Stomach (tissue), 8 donors: ENCODE measurements at regions not wholly inside any gene's neighbourhood (a gene's known extent, or its start where the extent isn't known, plus 50 kb on each side); places are given as distances from the start of the nearest gene placed in this dataset.

Experiments
- DNase-seq, 2 donors: peaks; one replicate each; pipeline versions ENCODE4 v3.0.0 to v3.0.0-alpha.2; 2013 to 2019
- H3K27ac ChIP-seq, 5 donors: fragments of 200-600 bp in 4 of 5; sonication (generic) in 4 of 5; one replicate each; pipeline ENCODE4 v1.5.1; 2013 to 2019; ENCODE audit warnings: mild to moderate bottlenecking in 1 of 5, moderate library complexity in 1 of 5
- H3K27me3 ChIP-seq, 3 donors: fragments of 200-600 bp; sonication (generic); one replicate each; pipeline ENCODE4 v1.5.1; 2017 to 2019; ENCODE audit warnings: mixed run types in 1 of 3
- H3K36me3 ChIP-seq, 4 donors: fragments of 200-600 bp; sonication (generic); 1 replicate in 3 of 4; 2 replicates in 1 of 4; pipeline ENCODE4 v1.5.1; 2016 to 2019
- H3K4me1 ChIP-seq, 4 donors: fragments of 200-600 bp; sonication (generic); one replicate each; pipeline ENCODE4 v1.5.1; 2016 to 2019
- H3K4me3 ChIP-seq, 4 donors: fragments of 200-600 bp; sonication (generic) in 3 of 4; one replicate each; pipeline ENCODE4 v1.5.1; 2016 to 2019; ENCODE audit warnings: mild to moderate bottlenecking in 1 of 4
- H3K9me3 ChIP-seq, 4 donors: fragments of 200-600 bp; sonication (generic); one replicate each; pipeline ENCODE4 v1.5.1; 2016 to 2019
- EP300 ChIP-seq: sonication (generic); formaldehyde crosslinking; IDR thresholded peaks from one replicate; pipeline ENCODE4 v1.6.1; 2017; ENCODE audit warnings: antibody characterized with exemption
- POLR2A ChIP-seq, 4 donors: fragments of 450-650 bp; IDR thresholded peaks; one replicate each; pipeline ENCODE4 v1.6.1; 2016; ENCODE audit warnings: antibody characterized with exemption in 4 of 4, control low read depth in 2 of 4, mild to moderate bottlenecking in 1 of 4, moderate library complexity in 1 of 4
- POLR2AphosphoS5 ChIP-seq, 3 donors: sonication (generic); formaldehyde crosslinking; IDR thresholded peaks; one replicate each; pipeline ENCODE4 v1.6.1; 2016; ENCODE audit warnings: antibody characterized with exemption in 3 of 3
- WGBS, 5 donors: extraction: QIAGEN DNeasy Blood & Tissue Kit in 3 of 5; methylation state at CpG; one replicate each; pipeline versions ENCODE4 v1.1.5 to v1.1.7; 2013 to 2018; 5-methylcytosine and 5-hydroxymethylcytosine counted together
- intact Hi-C: fragments of 100-400 bp; cut with DNase I; formaldehyde crosslinking; loops from one replicate; pipeline ENCODE4 v1.15.1; 2023; ENCODE audit warnings: low total_unique reads
- TF ChIP-seq, protein P1 (sequence below), 7 experiments: fragments of 450-650 bp in 4 of 7; fragments of 200-600 bp in 3 of 7; sonication (generic) in 3 of 7; IDR thresholded peaks; one replicate each; pipeline ENCODE4 v1.5.1; 2016 to 2019; ENCODE audit warnings: antibody characterized with exemption in 7 of 7, control low read depth in 2 of 7, mild to moderate bottlenecking in 1 of 7
- donor health status: healthy with polysubstance abuse.
- donor health status: Bipolar disorder and iron deficiency.
- donor health status: healthy.

DNA sequence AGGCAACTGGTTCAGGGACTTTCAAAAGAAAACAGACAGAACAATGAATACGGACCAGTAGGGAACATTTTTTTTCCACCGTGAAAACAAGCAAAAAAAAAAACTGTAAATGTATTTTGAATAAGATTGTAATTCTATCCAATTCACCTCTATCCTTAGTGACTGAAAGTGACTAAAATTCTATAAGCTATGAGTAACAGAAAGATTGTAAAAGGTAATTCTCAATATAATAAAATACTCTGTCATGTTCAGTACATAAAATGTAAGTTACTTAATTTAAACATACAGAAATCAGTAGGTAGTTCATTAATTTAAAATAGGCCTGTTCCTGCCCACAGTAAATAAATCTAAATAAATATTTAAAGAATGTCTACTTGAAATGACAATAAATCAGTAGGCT is 368.2 kb upstream of the ARHGEF26 start:
- DNase-seq: no peak
- Histone ChIP-seq H3K36me3 (no peaks in the 10 kb centered on the region), H3K9me3 (no peaks in the 10 kb centered on the region), H3K27me3 (no peaks in the 10 kb centered on the region), H3K4me3 (no peak overlapping the region), H3K4me1 (peaks cover 0 to 7% (median 0%) of the 10 kb centered on the region in 4 donors), H3K27ac (no peak overlapping the region)
- intact Hi-C loops: no loop called here
- TF ChIP-seq, protein P1, sequence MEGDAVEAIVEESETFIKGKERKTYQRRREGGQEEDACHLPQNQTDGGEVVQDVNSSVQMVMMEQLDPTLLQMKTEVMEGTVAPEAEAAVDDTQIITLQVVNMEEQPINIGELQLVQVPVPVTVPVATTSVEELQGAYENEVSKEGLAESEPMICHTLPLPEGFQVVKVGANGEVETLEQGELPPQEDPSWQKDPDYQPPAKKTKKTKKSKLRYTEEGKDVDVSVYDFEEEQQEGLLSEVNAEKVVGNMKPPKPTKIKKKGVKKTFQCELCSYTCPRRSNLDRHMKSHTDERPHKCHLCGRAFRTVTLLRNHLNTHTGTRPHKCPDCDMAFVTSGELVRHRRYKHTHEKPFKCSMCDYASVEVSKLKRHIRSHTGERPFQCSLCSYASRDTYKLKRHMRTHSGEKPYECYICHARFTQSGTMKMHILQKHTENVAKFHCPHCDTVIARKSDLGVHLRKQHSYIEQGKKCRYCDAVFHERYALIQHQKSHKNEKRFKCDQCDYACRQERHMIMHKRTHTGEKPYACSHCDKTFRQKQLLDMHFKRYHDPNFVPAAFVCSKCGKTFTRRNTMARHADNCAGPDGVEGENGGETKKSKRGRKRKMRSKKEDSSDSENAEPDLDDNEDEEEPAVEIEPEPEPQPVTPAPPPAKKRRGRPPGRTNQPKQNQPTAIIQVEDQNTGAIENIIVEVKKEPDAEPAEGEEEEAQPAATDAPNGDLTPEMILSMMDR (IDR thresholded peaks at IDR 0.05): no peak
- no peak for TF ChIP-seq POLR2AphosphoS5 (IDR thresholded peaks at IDR 0.05)
- TF ChIP-seq EP300: no peak
- TF ChIP-seq POLR2A (IDR thresholded peaks at IDR 0.05): no peak
- 16 to 34% (median 25%) methylated on average over 2 of the region's 2 CpGs for WGBS, 5 donors

DNA sequence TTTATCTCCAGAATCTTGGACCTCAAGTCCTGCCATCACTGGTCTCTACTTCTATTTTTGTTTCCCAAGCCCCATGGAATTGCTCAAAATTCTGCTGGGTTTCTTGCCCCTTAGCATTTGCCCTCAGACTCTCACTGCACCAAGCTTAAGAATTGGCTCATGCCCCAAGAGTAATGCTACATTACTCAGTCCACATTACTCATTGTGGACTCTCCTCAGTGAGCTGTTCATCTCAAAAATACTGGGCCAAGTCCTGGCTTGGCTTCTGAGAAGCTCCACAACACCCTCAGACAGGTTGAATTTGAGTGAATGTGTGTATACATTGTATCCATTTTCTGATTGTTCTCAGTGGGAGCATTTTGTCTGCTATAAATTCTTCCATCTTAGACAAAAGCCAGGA is 364.4 kb upstream of the ARHGEF26 start:
- H3K4me1 ChIP-seq: peaks cover 0 to 7% (median 0%) of the 10 kb centered on the region in 4 donors
- H3K27ac ChIP-seq: no peak overlapping the region
- TF ChIP-seq, protein P1 (IDR thresholded peaks at IDR 0.05): no peak
- no peak for TF ChIP-seq EP300
- no peak for TF ChIP-seq POLR2AphosphoS5 (IDR thresholded peaks at IDR 0.05)
- no peak for TF ChIP-seq POLR2A (IDR thresholded peaks at IDR 0.05)
- no peak overlapping the region for H3K4me3 ChIP-seq
- H3K27me3 ChIP-seq: no peaks in the 10 kb centered on the region
- intact Hi-C loops: no loop called here
- H3K9me3 ChIP-seq: no peaks in the 10 kb centered on the region
- no peaks in the 10 kb centered on the region for H3K36me3 ChIP-seq
- DNase-seq: peak in 1 of 2 donors; percentile 44

DNA sequence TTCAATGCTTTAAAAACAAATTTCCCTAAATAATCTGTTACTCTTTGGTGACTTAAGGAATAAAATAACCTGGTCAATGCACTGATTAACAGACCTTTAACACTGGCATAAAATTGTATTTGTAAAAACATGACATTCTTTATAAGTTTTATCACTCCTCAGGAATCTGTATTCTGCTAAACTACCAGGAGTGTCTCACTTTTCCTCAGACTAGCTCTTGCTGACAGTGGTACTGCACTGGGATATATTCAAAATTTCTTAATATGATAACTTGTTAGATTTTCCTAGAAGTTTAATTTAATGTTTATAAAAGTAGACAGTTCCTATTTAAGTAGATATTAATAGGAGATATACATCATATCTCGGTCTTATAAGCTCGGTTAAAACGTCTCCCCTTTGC is 363.4 kb upstream of the ARHGEF26 start:
- H3K27ac ChIP-seq: no peak overlapping the region
- intact Hi-C loops: no loop called here
- no peaks in the 10 kb centered on the region for H3K27me3 ChIP-seq
- no peak overlapping the region for H3K4me3 ChIP-seq
- H3K4me1 ChIP-seq: peaks cover 0 to 1% (median 0%) of the 10 kb centered on the region in 4 donors
- 71 to 89% (median 81%) methylated on average over 3 of the region's 3 CpGs for WGBS, 5 donors
- no peak for DNase-seq
- H3K36me3 ChIP-seq: no peaks in the 10 kb centered on the region
- no peaks in the 10 kb centered on the region for H3K9me3 ChIP-seq
- no peak for TF ChIP-seq EP300
- TF ChIP-seq POLR2A (IDR thresholded peaks at IDR 0.05): no peak
- TF ChIP-seq, protein P1 (IDR thresholded peaks at IDR 0.05): no peak
- TF ChIP-seq POLR2AphosphoS5 (IDR thresholded peaks at IDR 0.05): no peak

DNA sequence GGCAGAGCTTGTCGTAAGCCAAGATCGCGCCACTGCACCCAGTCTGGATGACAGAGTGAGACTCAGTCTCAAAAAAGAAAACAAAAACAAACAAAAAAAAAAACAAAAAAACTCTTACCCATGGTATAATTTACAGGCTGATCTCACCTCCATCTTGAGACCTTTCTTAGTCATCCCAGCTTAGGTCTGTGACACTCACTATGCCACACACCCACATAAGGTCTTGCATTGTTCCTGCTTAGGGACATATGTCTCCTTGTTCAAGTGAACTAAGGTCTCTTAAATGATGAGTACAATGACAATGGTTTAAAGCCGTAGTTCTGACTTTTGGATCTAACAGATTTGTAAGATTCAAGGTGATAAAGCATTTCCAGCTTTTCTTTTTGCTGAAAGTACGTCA is 360.2 kb upstream of the ARHGEF26 start:
- DNase-seq: no peak
- TF ChIP-seq POLR2AphosphoS5 (IDR thresholded peaks at IDR 0.05): no peak
- TF ChIP-seq, protein P1 (IDR thresholded peaks at IDR 0.05): no peak
- 74 to 88% (median 84%) methylated on average over 5 of the region's 5 CpGs for WGBS, 5 donors

More for the DNA sequence above, 360.2 kb upstream of the ARHGEF26 start:
- Histone ChIP-seq H3K4me1 (no peaks in the 10 kb centered on the region), H3K4me3 (no peak overlapping the region), H3K27ac (no peak overlapping the region), H3K36me3 (no peaks in the 10 kb centered on the region), H3K27me3 (no peaks in the 10 kb centered on the region), H3K9me3 (no peaks in the 10 kb centered on the region)
- intact Hi-C loops: no loop called here
